ENCODE measurements at regions not wholly inside any gene's neighbourhood (a gene's known extent, or its start where the extent isn't known, plus 50 kb on each side); places are given as distances from the start of the nearest gene placed in this dataset.

DNA sequence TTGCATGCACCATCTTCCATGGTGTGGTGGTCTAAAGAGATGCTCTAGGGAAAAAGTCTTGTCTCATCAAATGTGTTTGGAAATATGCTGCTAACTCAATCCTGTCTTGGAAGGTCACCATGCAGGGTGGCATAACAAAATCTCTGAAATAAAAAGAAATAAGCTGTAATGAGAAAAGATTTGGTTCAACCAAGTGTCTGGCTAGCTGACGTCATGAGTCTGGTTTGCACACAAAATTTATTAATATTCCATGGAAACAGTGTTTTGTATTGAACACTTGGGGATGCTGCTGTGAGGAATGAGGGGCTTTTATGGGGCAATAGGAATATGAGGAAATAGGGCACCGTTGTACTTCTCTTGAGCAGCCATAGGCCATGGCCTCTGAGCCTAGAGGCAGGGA is 575.7 kb upstream of the CDH5 start:
- DNase-seq (ENCODE audit: low read depth): no peak

DNA sequence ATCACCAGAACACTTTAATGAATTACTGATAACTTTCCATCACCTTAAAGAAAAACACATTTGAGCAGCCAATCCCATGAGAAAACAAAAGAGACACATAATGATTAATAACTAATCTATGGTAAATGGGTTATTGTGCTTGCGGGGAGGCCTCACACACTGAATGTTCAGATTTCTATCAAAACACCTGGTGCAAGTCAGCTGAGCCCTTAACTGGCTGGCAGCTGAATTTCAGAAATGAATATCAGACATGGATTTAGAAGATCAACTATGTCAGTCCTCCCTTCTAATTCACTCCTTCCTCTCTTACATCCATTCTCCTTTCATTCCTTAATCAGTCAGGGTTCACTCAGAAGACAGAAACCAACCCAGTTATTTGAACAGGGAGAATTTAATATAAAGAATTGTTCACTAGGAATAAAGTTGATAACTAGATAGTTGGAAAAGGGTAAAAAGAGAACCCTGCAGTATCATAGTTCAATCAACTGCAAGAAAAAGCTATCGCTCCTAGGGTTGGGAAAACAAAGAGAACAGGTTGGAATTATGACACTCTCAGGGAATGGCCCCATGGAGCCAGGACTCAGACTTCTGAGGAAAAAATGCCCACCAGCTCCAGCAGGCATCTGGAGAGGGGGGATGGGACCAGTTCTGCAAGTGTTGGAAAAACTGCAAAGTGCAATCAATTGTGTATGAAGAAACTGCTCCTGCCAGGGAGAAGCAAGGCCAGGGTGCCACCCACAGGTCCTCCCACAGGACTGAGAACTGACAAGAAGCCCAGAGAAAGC is 577.1 kb upstream of the CDH5 start:
- no peak for DNase-seq (ENCODE audit: low read depth)

- DNase-seq (ENCODE audit: low read depth): no peak
Measured at GRCh38 chr16:65788434-65789140, 577.9 kb upstream of the CDH5 start.

DNA sequence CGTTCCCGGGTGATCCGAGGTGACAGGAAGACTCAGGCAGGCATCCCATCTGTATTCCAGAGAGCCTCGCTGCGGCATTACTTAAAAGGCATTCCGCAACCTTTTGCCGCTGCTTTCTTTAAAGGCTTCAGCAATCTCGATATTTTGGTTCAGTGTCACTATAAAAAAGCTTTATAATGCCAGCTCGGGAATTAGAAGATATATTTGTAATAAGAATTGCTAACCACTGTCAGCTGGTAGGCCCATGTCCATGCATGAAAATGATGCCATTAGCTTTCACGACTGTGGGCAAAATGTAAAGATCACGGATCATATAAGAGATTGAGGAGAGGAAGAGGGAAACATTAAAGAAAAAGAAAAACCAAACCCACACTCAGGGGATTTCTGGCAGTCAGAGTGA is 578.6 kb upstream of the CDH5 start:
- no peak for DNase-seq (ENCODE audit: low read depth)

GRCh38 chr16:65786916-65787315 is 579.6 kb upstream of the CDH5 start:
- no peak for DNase-seq (ENCODE audit: low read depth)

DNA sequence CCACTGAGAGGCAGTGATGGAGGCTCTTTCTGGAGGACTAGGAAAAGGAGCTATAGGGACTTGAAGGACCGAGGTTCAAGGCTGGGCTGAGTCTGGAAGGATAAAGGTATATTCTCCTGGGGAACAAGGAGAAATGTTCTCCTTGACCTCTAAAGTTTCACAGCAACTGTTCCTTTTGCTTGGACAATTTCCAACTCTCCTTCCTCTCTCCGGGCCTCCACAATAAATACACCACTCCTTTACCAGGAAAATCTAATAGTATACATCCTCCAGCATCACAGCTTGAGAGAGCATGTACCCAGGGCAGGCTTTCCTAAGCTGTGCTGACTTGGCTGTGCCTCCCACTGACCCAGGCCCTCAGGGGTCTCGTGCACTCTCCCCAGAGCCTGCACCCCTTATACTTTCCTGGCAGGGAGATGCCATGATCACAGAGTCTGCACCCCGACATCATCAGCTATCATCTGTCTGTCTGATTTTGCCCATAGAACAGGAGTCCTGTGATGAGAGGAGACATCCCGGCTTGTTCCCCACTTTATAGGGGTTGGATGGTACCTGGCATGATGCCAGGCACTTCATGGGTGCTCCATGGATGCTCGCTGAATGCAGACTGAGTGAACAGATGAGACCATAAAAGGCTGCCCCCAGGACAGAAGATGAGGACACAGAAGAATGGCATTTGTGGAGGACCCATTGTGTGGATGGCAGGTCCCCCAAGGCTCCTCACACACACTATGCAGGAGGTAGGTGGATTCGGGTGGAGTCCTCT is 582.6 kb upstream of the CDH5 start:
- DNase-seq (ENCODE audit: low read depth): no peak

- peak; percentile 43 for DNase-seq (ENCODE audit: low read depth)
Measured at GRCh38 chr16:65782611-65783600, 583.6 kb upstream of the CDH5 start.

DNA sequence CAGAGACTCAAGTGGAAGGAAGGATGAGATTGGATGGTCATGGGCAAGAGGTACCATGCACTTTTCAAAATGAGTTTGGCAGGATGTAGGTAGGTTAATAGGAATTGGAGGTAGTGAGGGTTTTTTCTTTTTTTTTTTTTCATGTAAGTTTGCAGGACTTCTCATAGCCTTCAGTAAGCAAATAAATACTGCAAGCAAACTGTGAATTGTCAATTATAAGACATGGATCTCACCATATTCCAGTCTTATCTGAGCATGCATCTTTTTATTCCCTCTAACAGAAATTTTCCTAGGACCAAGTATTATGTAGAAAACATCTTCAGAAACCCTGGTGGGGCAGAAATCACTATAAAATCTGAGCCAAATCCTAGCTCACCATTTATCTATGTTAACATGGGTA is 584.6 kb upstream of the CDH5 start:
- DNase-seq (ENCODE audit: low read depth): no peak

GRCh38 chr16:65781363-65781762 is 585.1 kb upstream of the CDH5 start:
- DNase-seq (ENCODE audit: low read depth): no peak

- no peak for DNase-seq (ENCODE audit: low read depth)
Measured at GRCh38 chr16:65779201-65779600, 587.3 kb upstream of the CDH5 start.

DNA sequence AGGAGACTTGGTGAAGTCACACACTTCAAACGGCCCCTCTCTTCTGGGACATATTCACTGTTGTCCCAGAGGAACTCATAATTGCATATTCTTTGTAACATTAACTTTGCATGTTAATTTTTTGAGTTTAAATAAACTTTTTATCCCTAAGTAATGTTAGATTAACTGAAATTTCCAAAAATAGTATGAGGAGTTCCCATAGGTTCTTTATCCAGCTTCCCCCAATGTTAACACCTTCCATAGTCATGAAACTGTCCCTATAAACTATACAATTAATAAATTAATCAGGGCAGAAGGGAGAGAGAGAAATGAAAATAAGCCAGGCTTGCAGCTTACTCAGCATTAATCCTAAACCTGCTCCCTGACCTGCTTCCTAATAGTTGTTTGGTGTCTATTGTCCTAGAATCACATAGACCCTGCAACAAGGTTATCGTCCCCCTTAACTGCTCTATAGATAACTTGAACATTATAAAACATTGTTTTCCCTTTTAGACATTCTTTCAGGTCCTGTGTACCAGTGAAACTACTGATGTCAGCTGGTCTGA is 589.8 kb upstream of the CDH5 start:
- no peak for DNase-seq (ENCODE audit: low read depth)

- DNase-seq (ENCODE audit: low read depth): no peak
Measured at GRCh38 chr16:65775829-65776228, 590.7 kb upstream of the CDH5 start.

GRCh38 chr16:65774350-65774749 is 592.1 kb upstream of the CDH5 start:
- DNase-seq (ENCODE audit: low read depth): no peak

DNA sequence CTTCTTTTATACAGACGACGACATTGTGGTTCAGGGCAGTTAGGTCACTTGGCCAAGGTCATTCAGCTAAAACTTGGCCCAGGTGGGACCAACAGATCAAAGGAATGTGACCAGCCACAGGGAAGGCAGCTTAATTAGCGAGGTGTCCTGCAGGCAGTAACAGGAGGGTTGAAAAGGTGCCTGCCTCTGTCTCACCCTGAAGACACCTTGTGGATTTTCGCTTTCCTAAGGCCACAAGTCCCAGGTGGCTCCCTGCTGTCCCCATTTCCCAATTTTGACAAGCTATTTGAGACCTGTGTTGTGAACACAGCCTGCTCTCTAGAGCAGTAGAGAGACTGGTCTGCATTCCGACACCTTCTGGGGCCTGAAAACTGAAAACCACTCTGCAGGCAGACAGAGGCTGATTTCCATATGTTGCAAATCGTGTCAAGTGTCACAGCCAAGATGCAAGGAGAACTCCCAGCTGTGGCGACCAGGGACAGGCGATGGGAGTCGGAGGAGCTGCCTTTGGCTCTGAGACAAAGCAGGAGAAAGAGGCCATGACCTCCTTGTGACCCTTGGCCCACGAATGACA is 593.1 kb upstream of the CDH5 start:
- no peak for DNase-seq (ENCODE audit: low read depth)

- DNase-seq (ENCODE audit: low read depth): no peak
Measured at GRCh38 chr16:65772134-65772732, 594.3 kb upstream of the CDH5 start.

DNA sequence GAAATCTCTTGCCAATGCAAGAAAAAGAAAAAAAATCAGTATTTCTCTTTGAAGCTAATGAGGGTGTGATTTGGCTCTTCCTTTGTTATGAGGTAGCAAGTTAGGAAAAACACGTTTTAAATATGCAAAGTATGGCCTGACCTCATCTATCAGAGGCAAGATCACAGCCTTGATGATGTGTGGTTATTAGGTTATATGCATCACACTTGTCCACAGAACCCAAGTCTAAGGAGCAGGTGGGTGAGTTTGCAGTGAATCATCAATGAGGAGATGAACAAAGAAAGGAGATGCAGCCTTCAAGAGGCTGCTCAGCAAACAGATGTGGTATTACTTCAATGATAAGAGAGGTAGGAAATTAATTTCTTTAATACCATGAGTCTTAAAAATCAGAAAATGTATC is 594.8 kb upstream of the CDH5 start:
- no peak for DNase-seq (ENCODE audit: low read depth)

DNA sequence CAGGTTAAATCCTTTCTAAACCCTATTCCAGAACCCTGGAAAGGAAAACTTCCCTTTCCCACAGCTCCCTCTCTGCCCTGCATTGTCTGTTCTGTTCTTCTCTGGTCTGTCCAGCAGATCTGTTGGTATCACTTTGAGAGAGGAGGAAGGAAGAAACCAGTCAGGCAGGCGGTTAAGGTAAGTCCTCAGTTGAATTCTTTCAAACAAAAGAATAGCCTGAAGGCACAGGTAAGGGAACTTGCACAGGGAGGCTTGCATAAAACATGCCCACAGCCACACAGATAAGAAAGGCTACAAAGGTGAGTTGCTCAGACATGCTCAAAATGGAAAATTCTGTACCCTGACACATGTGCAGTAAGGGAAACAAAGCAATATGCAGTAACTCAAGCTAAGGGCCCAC is 595.7 kb upstream of the CDH5 start:
- no peak for DNase-seq (ENCODE audit: low read depth)

DNA sequence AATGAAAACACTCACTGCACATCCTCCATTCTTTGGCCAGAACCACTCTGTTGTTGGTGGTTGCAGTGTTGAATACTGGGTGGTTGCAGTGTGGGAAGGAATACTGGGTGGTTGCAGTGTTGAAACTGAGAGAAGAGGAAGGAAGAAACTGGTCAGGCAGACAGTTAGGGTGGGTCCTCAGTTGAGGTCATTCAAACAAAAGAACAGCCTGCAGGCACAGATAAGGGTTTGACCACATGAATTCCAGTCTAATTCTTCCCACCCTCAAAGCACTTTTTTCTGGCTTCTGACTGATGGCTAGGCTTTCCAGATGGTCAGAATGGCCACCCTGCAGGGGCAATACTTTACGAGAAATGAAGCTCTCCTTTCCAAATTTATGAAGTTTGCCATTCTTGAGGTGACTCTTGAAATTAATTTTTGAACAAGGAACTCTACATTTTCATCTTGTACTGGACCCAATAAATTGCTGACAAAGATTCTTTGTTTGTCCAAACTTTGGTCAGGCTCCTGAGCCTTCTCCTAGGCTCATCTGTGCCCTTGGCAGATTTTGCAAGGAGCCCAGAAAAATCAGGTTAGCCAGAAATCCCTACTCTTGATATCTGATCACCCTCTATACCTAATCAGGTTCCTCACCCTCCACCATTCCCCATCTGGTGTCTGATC is 596.6 kb upstream of the CDH5 start:
- DNase-seq (ENCODE audit: low read depth): no peak

- no peak for DNase-seq (ENCODE audit: low read depth)
Measured at GRCh38 chr16:65769055-65769465, 597.4 kb upstream of the CDH5 start.

DNA sequence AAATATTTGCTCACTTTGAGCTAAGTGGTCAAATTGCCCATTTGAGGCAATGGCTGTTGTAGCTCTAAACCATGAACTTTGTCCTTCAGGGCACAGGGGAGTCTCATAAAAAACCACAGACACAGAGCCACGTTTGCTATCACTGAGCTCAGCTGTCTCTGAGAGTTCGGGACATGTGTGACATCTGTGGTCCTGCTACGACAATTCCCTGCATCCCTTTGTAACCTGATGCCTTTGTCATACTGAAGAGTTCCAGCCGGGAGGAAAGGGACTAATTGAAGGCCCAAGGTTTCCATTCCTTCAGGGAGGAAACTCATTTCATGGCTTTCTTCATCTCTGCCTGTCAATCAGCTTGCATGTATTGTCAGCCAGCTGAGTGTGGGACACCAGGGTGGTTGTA is 599.4 kb upstream of the CDH5 start:
- DNase-seq (ENCODE audit: low read depth): no peak
